Right renal pelvis (tissue), 4 donors: ENCODE measurements at regions not wholly inside any gene's neighbourhood (a gene's known extent, or its start where the extent isn't known, plus 50 kb on each side); places are given as distances from the start of the nearest gene placed in this dataset.
A peak's percentile ranks its signal among the peaks of the same experiment; 100 is the strongest.
"Not testable (repeated sequence)": the region's sequence is repeated elsewhere in the genome, so short reads cannot be mapped to it uniquely, and the experiment has no call there.

Source experiments
- DNase-seq, 4 donors: peaks; one replicate each; pipeline ENCODE4 v3.0.0-alpha.2; 2013; ENCODE audit warnings: low read depth in 4 of 4, low spot score in 3 of 4, missing footprints in 1 of 4

- no peak for DNase-seq
These were observed 650.0 kb upstream of the STXBP6 start for GRCh38 chr14:25699981-25700380.

- DNase-seq, result no peak
These were observed 648.2 kb upstream of the STXBP6 start for GRCh38 chr14:25698111-25698510.

- no peak for DNase-seq
These were observed 646.2 kb upstream of the STXBP6 start for GRCh38 chr14:25696176-25696575.

GRCh38 chr14:25685004-25685403 is 635.1 kb upstream of the STXBP6 start:
- DNase-seq, result no peak

- no peak for DNase-seq
These were observed 631.0 kb upstream of the STXBP6 start for GRCh38 chr14:25680934-25681333.

GRCh38 chr14:25680511-25680910 is 630.6 kb upstream of the STXBP6 start:
- DNase-seq, result not testable (repeated sequence)

- no peak for DNase-seq
These were observed 627.2 kb upstream of the STXBP6 start for GRCh38 chr14:25677111-25677510.

- no peak for DNase-seq
These were observed 617.4 kb upstream of the STXBP6 start for GRCh38 chr14:25667387-25667786.

- DNase-seq, result no peak
These were observed 616.9 kb upstream of the STXBP6 start for GRCh38 chr14:25666877-25667276.

- DNase-seq, result no peak
These were observed 609.0 kb upstream of the STXBP6 start for GRCh38 chr14:25658988-25659387.

GRCh38 chr14:25630447-25630846 is 580.5 kb upstream of the STXBP6 start:
- DNase-seq, result no peak

GRCh38 chr14:25628978-25629377 is 579.0 kb upstream of the STXBP6 start:
- no peak for DNase-seq

- DNase-seq, result no peak
These were observed 578.4 kb upstream of the STXBP6 start for GRCh38 chr14:25628390-25628789.

- DNase-seq, result peak in 2 of 4 donors; percentile 13 to 18
These were observed 577.0 kb upstream of the STXBP6 start for GRCh38 chr14:25626986-25627385.

- DNase-seq, result no peak
These were observed 572.8 kb upstream of the STXBP6 start for GRCh38 chr14:25622763-25623162.

GRCh38 chr14:25620515-25620914 is 570.6 kb upstream of the STXBP6 start:
- no peak for DNase-seq

GRCh38 chr14:25615174-25615573 is 565.2 kb upstream of the STXBP6 start:
- no peak for DNase-seq

- DNase-seq, result no peak
These were observed 557.2 kb upstream of the STXBP6 start for GRCh38 chr14:25607192-25607591.

GRCh38 chr14:25602106-25602505 is 552.2 kb upstream of the STXBP6 start:
- no peak for DNase-seq

GRCh38 chr14:25588751-25589150 is 538.8 kb upstream of the STXBP6 start:
- no peak for DNase-seq

- no peak for DNase-seq
These were observed 524.8 kb upstream of the STXBP6 start for GRCh38 chr14:25574628-25575325.

GRCh38 chr14:25570483-25570882 is 520.5 kb upstream of the STXBP6 start:
- DNase-seq, result no peak

- no peak for DNase-seq
These were observed 507.5 kb upstream of the STXBP6 start for GRCh38 chr14:25557466-25557865.
